HG02571 (cell line): ENCODE measurements at regions not wholly inside any gene's neighbourhood (a gene's known extent, or its start where the extent isn't known, plus 50 kb on each side); places are given as distances from the start of the nearest gene placed in this dataset.

Experiments
- ATAC-seq: cut with Tn5 transposase; IDR thresholded peaks from one replicate; pipeline ENCODE4 v1.9.1; 2021; ENCODE audit warnings: mild to moderate bottlenecking, moderate library complexity; ENCODE audit not compliant: unreplicated experiment

DNA sequence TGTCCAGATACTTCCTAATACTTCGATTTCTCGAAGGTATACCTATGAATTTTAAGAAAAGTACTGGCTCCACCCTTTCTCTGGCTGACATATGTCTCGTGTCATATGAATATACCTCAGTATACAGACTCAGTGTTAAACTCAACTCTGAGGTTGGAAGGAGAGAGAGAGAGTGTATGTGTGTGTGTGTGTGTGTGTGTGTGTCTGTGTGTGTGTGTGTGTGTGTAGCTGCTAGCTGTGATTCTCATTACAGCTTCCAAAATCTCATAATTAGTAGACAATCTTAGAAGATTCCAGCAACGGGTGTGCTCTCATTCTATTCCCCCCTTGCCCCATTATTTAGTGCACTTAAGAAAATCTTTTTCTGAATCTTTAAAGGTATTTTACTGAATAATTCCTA, 380.3 kb upstream of the B3GALT2 start:
- ATAC-seq: no peak

DNA sequence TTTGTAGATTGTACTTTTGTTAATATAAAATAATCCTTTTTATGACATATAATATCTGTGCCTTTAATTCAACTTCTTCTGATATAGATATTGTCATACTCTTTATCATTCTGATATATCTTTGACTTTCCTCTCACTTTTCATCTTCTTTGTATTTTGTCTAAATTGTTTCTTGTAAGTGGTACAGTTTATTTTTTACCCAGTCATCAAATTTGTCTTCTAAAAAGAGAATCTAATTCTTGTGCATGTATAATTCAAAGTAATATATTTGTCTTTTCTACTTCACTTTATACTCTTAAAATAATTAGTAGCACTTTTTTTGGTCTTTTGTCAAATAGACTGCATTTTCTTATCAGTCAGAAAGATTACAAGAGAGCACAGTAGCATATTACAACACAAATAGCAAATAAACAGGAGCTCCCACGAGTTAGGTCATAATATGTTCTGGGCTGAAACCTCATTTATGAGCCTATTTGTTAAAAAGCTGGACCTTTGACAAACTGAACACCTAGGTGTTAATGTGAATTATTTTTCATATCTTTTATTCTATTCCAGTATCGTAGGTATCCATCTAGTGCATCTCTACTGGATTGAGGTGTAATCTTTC, 379.7 kb upstream of the B3GALT2 start:
- no peak for ATAC-seq

DNA sequence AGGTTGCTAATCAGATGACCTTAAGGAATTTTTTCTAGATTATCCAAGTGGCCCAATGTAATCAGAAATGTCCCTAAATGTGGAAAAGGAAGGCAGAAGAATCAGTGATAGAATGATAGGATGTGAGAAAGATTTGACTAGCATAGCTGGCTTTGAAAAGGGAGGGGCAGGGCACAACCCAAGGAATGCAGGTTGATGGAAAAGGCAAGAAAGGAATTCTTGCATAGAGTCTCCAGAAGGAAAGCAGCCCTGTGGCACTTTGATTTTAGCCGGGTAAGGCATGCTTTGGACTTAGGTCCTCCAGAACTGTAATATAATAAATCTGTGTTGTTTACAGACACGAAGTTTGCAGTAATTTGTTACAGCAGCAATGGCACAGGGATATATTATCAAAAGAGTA, 375.7 kb upstream of the B3GALT2 start:
- ATAC-seq: no peak

DNA sequence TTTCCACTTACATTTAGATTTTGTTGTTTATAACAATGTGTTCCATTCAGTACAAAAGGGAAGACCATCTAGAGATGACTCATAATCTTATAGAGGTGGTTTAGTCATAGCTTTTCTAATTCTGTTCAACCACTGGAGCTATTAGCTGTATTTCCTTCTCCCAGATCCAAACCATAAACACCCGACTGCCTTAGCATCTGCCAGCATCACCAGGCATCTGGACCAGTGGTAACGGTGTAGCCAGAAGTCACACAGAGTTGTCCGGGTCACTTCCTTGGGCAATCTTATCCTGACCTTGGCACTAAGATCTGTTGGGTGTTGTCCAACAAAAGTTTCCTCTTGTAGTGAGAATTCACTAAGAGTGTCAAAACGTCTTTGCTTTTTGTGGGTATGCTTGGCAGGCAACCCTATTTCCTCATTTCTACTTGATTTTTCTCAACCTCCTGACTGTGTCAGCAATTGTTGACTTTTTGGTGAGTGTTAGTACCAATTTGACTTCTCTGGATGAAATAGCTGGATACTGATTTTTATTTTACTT, 372.1 kb upstream of the B3GALT2 start:
- no peak for ATAC-seq

- no peak for ATAC-seq
Observed at GRCh38 chr1:193555662-193556441, 369.4 kb upstream of the B3GALT2 start.

GRCh38 chr1:193553564-193553963, 367.2 kb upstream of the B3GALT2 start:
- no peak for ATAC-seq

DNA sequence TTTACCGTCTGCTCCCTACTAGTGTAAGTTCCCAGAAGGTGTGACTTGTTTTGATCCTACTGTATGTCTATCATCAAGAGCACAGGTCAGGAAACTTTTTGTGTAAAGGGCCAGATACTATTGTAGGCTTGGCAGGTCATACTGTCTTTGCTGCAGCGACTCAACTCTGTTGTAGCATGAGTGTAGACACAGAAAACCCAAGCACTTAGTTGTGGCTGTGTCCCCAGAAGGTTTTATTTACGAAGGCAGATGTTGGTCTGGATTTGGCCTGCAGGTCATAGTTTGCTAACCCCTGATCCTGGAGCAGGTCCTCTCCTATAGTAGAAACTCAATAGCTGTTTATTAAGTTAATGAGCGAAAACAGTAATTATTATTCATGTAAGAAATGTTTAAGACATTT, 365.9 kb upstream of the B3GALT2 start:
- ATAC-seq: no peak

DNA sequence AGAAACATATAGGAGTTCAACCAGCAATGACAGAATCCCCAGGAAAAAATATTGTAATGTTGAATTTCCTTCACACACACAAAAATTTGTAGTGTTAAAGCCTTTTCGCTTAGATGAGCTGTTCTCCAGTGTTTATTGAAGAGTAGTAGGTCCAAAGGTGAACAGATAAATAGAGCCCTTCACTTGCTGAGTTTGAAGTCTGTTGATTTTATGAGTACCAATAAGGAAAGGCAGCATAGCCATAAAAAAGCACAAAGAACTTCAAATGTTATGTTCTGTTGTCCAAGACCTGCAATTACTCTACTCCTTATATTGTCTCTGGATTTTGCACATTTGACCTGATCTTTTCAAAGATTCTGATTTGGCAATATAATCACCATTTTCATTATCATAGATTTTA, 362.7 kb upstream of the B3GALT2 start:
- no peak for ATAC-seq

GRCh38 chr1:193545171-193545570, 358.8 kb upstream of the B3GALT2 start:
- no peak for ATAC-seq

DNA sequence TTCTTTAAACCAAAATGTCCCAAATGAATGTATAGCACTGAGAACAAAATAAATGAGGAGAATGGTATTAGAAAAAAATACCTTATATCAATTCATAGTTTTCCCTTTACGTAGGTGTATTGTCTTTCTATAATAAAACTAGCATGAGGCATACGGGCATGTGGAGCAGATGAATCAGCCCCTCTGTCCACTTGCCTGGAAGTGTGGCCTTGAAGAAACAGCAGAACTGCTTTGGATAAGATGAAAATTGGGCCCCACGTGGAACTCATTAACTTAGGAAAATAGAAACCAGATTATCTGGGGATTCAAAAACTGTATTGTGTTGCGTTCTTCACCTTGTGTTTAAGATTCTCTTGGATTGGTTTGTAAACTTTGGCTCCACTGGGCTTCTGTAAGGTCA, 356.8 kb upstream of the B3GALT2 start:
- ATAC-seq: no peak

GRCh38 chr1:193542690-193543089, 356.3 kb upstream of the B3GALT2 start:
- ATAC-seq: no peak

- peak; percentile 0 for ATAC-seq
Observed at GRCh38 chr1:193540511-193540910, 354.1 kb upstream of the B3GALT2 start.

DNA sequence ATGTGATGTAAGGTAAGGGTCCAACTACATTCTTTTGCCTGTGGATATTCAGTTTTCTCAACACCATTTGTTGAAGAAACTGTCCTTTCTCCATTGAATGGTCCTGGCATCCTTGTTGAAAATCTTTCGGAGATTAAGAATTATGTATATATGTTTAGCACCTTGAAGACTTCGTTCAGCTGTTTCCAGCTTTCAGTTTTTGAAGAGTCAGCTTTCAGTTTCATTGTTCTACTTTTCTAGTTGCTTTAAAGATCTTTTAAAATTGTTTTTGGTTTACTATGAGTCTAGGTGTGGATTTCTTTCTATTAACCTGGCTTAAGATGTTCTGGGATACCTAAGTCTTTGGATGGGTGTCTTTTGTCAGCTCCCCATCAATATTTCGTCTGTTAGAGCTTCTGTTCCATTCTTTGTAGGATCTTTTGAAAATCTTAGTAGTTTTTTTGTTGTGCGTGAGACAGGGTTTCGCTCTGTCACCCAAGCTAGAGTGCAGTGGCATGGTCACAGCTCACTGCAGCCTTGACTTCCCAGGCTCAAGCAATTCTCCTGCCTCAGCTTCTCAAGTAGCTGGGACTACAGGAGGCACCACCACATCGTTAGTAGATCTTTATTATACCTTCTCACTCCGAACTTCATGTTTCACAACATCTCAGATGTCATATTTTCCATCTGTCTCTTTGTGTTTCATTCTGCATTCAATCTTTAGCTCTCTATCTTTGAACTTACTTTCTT, 353.5 kb upstream of the B3GALT2 start:
- ATAC-seq: peak; percentile 61

DNA sequence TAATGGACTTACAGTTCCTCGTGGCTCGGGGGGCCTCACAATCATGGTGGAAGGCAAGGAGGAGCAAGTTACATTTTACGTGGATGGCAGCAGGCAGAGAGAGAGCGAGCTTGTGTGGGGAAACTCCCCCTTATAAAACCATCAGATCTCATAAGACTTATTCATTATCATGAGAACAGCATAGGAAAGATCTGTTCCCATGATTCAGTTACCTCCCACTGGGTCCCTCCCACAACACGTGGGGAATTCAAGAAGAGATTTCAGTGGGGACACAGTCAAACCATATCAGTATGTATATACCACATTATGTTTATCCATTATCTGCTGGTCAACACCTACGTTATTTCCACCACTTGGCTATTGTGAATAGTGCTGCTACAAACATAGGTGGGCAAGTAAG, 352.3 kb upstream of the B3GALT2 start:
- ATAC-seq: no peak

GRCh38 chr1:193538003-193538354, 351.6 kb upstream of the B3GALT2 start:
- no peak for ATAC-seq

GRCh38 chr1:193537266-193538002, 351.0 kb upstream of the B3GALT2 start:
- ATAC-seq: peak; percentile 77

DNA sequence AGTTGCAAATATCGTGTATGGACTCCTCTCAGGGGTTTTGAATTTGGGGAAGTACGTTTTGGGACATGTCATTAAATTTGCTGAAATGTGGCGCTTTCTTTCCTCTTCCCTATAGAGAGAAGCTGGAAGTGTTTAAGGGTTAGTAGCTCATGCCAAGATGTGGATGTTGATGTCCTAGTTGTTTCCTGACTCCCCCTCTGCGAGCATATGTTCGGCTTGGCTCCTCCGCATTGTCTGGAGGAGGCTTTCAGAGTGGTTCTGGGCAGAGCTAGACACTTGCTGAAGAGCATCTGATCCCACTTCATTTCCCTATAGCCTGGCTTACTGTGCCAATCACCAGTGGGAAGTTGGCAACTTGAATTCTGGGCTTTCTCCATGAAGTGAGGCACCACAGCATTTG, 347.4 kb upstream of the B3GALT2 start:
- ATAC-seq: no peak

DNA sequence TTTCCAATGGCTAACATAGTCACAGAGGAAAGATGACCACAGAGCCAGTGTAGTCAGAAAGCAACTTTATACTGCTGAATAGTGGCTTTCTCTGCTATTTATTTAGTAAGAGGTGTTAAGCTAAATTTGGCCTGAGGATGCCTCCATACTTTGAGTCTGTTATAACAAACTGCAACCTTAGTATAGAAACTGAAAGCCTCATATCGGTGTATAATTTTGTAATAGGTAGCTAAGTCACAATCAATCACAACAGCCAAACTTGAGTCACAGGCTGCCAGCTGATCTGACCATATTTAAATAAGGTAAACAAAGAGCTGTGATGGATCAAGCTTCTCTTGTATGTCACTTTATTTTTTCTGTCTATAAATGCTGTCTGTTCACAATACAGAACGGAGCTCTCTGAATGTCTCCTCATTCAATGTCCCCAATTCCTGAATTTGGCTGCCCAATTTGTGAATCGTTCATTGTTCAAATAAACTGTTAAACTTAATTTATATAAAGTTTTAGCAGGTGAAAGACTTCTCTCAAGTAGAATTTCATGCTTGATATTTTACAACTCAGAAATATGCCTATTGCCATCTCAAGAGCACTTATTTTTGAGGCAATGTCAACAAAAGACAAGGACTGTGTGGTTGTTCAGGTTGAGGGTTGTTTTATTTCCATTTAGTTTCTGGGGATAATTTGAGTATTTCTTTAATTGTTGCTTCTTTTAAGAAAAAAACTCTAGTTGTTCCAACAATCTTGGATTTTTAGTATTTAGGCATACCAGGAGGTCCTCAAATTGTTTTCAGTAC, 339.7 kb upstream of the B3GALT2 start:
- peak; percentile 82 for ATAC-seq

- no peak for ATAC-seq
Observed at GRCh38 chr1:193525411-193525810, 339.0 kb upstream of the B3GALT2 start.

DNA sequence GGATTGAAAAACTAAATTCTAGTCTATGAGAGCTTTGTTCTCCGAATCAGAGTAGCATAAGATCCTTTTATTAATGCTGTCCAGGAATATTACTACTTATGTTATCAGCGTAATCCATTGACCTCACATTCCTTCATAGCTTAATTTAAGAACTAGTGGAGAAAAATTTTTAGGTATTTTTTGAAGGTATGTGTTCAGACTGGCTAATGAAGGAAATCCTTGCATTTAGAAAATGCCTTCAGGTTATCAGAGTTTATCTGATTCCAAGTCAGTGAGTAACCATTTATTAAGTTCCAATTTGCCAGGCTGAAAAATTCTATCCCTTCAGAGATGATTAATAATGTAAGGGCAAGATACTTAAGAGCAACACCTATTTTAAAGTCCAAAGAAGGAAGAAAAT, 338.2 kb upstream of the B3GALT2 start:
- no peak for ATAC-seq
